ENCODE measurements at regions not wholly inside any gene's neighbourhood (a gene's known extent, or its start where the extent isn't known, plus 50 kb on each side); places are given as distances from the start of the nearest gene placed in this dataset.
"Not testable (repeated sequence)": the region's sequence is repeated elsewhere in the genome, so short reads cannot be mapped to it uniquely, and the experiment has no call there.

GRCh38 chr4:174066611-174067205 is 216.8 kb downstream of the FBXO8 start:
- DNase-seq, result no peak

DNA sequence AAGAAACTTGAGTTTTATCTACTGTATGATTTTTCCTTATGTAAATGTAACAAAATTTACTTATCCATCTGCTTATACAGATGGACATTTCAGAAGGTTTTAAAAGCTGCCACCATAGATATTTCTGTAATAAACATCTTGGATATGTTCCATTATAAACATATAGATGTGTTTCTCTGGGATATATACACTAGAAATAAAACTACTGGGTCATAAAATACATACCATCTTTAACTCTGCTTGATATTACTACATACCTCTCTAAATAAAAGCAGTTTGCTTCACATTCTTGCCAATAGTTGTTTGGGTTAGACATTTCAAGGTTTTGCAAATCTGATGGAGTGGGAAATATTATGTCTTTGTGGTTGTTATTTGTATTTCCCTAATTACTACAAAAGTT is 220.6 kb downstream of the FBXO8 start:
- no peak for DNase-seq

DNA sequence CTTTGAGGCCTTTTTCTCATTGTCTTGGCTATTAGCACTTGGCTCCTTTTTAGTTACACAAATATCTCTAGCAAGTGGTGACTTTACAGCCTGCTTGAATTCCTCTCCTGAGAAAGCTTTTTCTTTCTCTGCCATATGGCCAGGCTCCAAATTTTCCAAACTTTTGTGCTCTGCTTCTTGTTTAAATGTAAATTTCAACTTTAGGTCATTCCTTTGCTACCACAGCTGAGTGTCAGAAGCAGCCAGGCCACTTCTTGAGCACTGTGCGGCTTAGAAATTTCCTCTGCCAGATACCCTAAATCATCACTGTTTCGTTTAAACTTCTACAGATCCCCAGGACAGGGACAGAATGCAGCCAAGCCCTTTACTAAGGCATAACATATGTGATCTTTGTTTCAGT is 222.4 kb downstream of the FBXO8 start:
- no peak for DNase-seq

- no peak for DNase-seq
Observed at GRCh38 chr4:174058846-174059245, 224.6 kb downstream of the FBXO8 start.

- no peak for DNase-seq
Observed at GRCh38 chr4:174056959-174057358, 226.5 kb downstream of the FBXO8 start.

GRCh38 chr4:174055344-174055743 is 228.1 kb downstream of the FBXO8 start:
- DNase-seq, result no peak

- DNase-seq, result no peak
Observed at GRCh38 chr4:174053895-174054294, 229.6 kb downstream of the FBXO8 start.

GRCh38 chr4:174047363-174047762 is 236.1 kb downstream of the FBXO8 start:
- no peak for DNase-seq

GRCh38 chr4:174045829-174046228 is 237.6 kb downstream of the FBXO8 start:
- DNase-seq, result not testable (repeated sequence)

- no peak for DNase-seq
Observed at GRCh38 chr4:174045381-174045780, 238.1 kb downstream of the FBXO8 start.

- no peak for DNase-seq
Observed at GRCh38 chr4:174041555-174042105, 241.8 kb downstream of the FBXO8 start.

DNA sequence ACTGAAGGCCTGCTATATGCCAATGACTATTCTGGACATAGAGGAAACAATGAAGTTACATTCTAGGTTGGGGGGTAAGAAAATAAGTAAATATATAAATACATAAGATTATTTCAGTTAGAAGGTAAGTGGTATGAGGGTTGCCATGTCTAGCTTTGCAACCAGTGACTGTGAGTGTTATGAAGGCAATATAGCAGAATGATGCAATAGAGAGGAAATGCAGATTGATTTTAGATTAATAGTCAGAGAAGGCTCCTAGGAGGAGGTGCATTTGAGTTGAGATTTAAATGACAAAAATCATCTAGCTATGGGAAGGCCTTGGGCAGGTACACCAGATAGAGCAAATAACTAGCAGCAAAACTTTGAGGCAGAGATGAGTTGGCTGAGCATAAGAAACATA is 243.2 kb downstream of the FBXO8 start:
- no peak for DNase-seq

- DNase-seq, result no peak
Observed at GRCh38 chr4:174038481-174038880, 245.0 kb downstream of the FBXO8 start.

GRCh38 chr4:174037631-174038030 is 245.8 kb downstream of the FBXO8 start:
- no peak for DNase-seq

- no peak for DNase-seq
Observed at GRCh38 chr4:174037049-174037448, 246.4 kb downstream of the FBXO8 start.

- no peak for DNase-seq
Observed at GRCh38 chr4:174036576-174036975, 246.9 kb downstream of the FBXO8 start.

GRCh38 chr4:174036111-174036510 is 247.4 kb downstream of the FBXO8 start:
- no peak for DNase-seq

DNA sequence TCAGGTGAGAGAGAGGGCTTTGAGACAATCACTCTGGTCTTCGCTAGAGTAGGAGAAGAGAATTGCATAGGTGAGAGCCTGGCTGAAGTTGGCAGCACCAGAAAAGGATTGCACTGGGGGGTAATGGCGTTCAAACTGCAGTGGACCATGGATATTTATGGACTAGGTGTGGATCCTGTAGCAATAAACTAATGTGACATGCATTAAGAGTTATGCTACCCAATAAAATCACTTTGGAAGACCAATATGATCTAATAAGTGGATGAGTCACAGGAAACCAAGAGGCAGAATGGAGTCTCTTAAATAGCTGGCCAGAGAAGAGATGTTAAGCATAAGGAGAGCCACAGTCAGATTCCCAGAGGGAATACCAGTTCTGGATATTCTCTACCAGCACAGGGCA is 259.8 kb downstream of the FBXO8 start:
- DNase-seq, result no peak

DNA sequence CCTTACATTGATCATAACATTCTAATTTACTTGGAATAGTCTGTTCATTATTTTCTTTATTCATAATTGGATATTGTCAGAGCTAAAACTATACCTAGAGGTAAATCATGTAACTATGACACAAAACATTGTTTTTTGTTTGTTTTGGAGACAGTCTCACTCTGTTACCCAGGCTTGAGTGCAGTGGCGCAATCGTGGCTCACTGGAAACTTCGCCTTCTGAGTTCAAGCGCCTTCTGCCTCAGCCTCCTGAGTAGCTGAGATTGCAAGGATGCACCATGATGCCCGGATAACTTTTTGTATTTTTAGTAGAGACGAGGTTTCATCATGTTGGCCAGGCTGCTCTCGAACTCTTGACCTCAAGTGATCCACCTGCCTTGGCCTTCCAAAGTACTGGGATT is 265.2 kb downstream of the FBXO8 start:
- no peak for DNase-seq

GRCh38 chr4:174016251-174016650 is 267.2 kb downstream of the FBXO8 start:
- DNase-seq, result no peak

DNA sequence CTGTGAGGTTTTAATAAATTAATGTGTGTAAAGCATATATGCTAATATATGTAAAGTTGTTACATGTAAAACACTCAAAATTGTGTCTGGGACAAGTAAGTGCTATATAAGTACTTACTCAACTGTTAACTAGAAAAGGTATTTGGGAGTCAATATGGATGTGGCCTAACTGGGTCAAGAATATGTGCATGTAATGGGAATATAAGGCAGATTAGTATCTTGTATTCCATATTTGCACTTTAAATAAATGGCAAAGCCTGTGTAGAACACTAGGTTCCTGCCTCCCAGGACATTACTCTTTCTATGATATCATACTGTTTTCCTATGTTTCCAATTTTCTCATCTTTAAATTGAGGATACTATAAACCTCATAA is 270.6 kb downstream of the FBXO8 start:
- DNase-seq, result no peak

- no peak for DNase-seq
Observed at GRCh38 chr4:174012135-174012885, 271.2 kb downstream of the FBXO8 start.

- no peak for DNase-seq
Observed at GRCh38 chr4:174010547-174010946, 272.9 kb downstream of the FBXO8 start.

DNA sequence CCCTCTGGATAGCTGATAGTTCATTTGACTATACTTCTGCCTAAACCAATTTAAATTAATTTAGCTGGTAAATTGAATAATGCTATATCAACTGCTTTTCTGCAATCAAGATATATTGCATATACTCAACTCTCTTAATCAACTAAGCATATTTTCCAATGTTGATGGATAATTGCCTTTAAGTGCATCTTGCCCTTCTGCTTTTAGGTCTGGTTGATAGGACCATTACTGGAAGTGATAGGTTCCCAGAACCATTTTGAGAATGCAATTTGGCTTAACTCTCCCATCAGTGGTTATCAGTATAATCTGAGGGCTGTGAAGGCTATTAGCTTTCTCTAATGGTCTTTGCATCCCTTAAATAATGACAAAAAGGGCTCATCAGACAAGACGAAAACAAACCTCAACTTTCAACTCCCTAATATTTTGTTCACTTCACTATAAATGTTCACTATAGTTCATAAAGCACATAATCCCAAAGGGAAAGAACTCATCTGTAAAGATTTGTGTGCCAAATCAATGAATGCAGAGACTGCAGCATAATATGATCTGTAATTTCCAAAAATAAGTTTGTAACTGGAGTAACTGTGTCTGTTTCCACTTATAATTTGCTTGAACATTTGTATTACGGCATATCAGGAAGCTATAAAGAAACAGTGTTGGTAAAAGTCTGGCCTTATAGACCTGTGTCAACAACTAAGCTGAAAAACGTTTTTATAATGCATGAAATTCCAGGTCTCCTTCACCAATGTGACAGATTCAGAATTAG is 273.6 kb downstream of the FBXO8 start:
- DNase-seq, result no peak
